ENCODE measurements at regions not wholly inside any gene's neighbourhood (a gene's known extent, or its start where the extent isn't known, plus 50 kb on each side); places are given as distances from the start of the nearest gene placed in this dataset.

GRCh38 chr4:174152717-174153466 is 130.6 kb downstream of the FBXO8 start:
- H3K36me3 ChIP-seq (replicated peaks), result no peaks in the 10 kb centered on the region
- in situ Hi-C loops (cut with HindIII; ENCODE audit: low pct_ligation_motif_present, low sequenced_read_pairs), result no loop called here
- no peak overlapping the region for H3K4me3 ChIP-seq (ENCODE audit: low read depth, low read length)
- no peaks in the 10 kb centered on the region for H3K27me3 ChIP-seq (replicated peaks)
- no peak overlapping the region for H3K27ac ChIP-seq
- TF ChIP-seq CTCF (IDR thresholded peaks at IDR 0.05; ENCODE audit: low read depth, low read length, missing control alignments), result no peak
- no peak for DNase-seq

DNA sequence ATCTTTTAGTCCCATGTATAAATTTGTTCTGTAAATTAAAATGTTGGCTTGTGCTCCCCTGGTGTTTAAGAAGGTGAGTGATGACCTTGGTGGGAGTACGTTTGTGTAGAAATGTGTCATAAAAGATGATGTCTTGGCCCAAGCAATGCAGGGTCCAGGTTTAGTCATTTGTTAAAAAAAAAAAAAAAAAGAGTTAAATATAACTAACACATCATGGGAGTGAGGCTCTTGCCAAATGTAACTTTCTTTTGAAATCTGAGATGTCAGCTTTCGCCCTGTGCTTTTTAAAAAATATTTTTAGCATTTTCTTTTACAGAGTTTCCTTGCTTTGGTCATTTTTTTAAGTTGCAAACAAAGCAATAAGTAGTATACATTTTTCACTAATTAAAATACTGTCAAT is 135.6 kb downstream of the FBXO8 start:
- Histone ChIP-seq H3K4me3 (ENCODE audit: low read depth, low read length) (no peak overlapping the region), H3K27me3 (replicated peaks) (no peaks in the 10 kb centered on the region), H3K27ac (no peak overlapping the region), H3K36me3 (replicated peaks) (no peaks in the 10 kb centered on the region)
- TF ChIP-seq CTCF (IDR thresholded peaks at IDR 0.05; ENCODE audit: low read depth, low read length, missing control alignments), result no peak
- in situ Hi-C loops (cut with HindIII; ENCODE audit: low pct_ligation_motif_present, low sequenced_read_pairs), result no loop called here
- DNase-seq, result no peak

DNA sequence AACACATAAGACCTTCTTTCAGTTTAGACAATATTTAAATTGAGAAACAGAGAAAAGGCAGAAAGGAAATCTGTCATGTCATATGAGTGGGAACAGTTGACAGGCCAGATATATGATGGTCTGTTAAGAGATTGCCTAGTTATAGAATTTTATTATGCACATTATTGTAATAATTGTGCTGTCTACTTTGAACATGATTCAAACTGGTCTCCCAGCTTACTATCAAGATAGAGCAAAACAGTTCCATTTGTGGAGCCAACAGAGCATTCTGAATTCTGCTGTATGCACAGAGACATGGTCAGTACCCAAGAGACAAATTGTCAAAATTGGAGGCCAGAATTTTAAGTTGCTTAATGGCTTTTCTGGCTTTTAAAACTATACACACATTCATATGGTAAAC is 139.4 kb downstream of the FBXO8 start:
- in situ Hi-C loops (cut with HindIII; ENCODE audit: low pct_ligation_motif_present, low sequenced_read_pairs), result no loop called here
- TF ChIP-seq CTCF (IDR thresholded peaks at IDR 0.05; ENCODE audit: low read depth, low read length, missing control alignments), result no peak
- DNase-seq, result no peak
- Histone ChIP-seq H3K4me3 (ENCODE audit: low read depth, low read length) (no peak overlapping the region), H3K36me3 (replicated peaks) (no peaks in the 10 kb centered on the region), H3K27ac (no peak overlapping the region), H3K27me3 (replicated peaks) (no peaks in the 10 kb centered on the region)

DNA sequence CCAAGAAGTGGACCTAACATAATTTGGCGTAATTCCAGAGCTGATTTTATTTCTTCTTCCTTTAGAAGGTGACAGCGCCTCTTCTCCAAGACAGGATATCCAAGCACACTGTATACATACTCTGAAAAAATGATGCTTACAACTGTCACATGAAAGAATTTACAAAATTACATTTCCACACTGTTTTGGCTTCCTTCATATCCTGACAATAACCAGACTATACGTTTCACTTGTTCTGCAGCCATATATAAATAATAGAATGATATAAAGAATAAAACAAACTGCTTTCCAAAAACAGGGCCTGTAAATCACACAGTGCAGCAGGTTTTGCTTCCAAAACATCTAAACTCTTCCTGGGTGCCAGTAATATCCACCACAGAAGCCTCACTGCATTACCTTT is 141.6 kb downstream of the FBXO8 start:
- Histone ChIP-seq H3K4me3 (ENCODE audit: low read depth, low read length) (no peak overlapping the region), H3K27ac (no peak overlapping the region), H3K36me3 (replicated peaks) (no peaks in the 10 kb centered on the region), H3K27me3 (replicated peaks) (no peaks in the 10 kb centered on the region)
- DNase-seq, result no peak
- TF ChIP-seq CTCF (IDR thresholded peaks at IDR 0.05; ENCODE audit: low read depth, low read length, missing control alignments), result no peak
- in situ Hi-C loops (cut with HindIII; ENCODE audit: low pct_ligation_motif_present, low sequenced_read_pairs), result no loop called here

DNA sequence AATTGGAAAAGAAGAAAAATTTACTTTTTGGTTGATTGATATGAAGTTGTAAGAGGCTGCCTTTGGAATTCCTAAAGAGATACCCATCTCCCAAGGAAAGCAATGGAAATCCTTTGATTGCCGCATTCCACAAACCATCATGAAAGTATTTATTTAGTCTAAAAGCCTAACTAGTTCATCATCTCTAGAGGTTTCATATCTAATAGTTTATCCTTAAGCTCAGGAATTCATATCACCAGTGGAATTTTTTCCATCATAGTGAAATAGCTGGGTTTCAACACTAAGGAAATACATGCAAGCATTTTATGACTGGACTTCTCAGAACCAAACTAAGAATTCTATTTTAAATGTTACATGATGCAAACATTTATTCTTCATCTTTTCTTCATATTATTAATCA is 144.9 kb downstream of the FBXO8 start:
- Histone ChIP-seq H3K27ac (no peak overlapping the region), H3K4me3 (ENCODE audit: low read depth, low read length) (no peak overlapping the region), H3K36me3 (replicated peaks) (no peaks in the 10 kb centered on the region), H3K27me3 (replicated peaks) (no peaks in the 10 kb centered on the region)
- DNase-seq, result no peak
- TF ChIP-seq CTCF (IDR thresholded peaks at IDR 0.05; ENCODE audit: low read depth, low read length, missing control alignments), result no peak
- in situ Hi-C loops (cut with HindIII; ENCODE audit: low pct_ligation_motif_present, low sequenced_read_pairs), result no loop called here

- no peak overlapping the region for H3K4me3 ChIP-seq (ENCODE audit: low read depth, low read length)
- H3K36me3 ChIP-seq (replicated peaks), result no peaks in the 10 kb centered on the region
- in situ Hi-C loops (cut with HindIII; ENCODE audit: low pct_ligation_motif_present, low sequenced_read_pairs), result no loop called here
- H3K27ac ChIP-seq, result no peak overlapping the region
- no peaks in the 10 kb centered on the region for H3K27me3 ChIP-seq (replicated peaks)
- TF ChIP-seq CTCF (IDR thresholded peaks at IDR 0.05; ENCODE audit: low read depth, low read length, missing control alignments), result no peak
- DNase-seq, result no peak
These were observed 145.8 kb downstream of the FBXO8 start for GRCh38 chr4:174137698-174138097.

Data from brain microvascular endothelial cell (primary cell).